Endothelial cell of umbilical vein (primary cell): ENCODE measurements at regions not wholly inside any gene's neighbourhood (a gene's known extent, or its start where the extent isn't known, plus 50 kb on each side); places are given as distances from the start of the nearest gene placed in this dataset.

Experiments
- BruUV-seq: library from RNA; stranded (reverse); fragments of 400-500 nt; replicated peaks from 2 replicates; lab custom pipeline; 2021; lab: Mats Ljungman, UMichigan
- CTCF ChIA-PET: fragments of 300-600, 350-600 bp; sonication (Branson Sonifier 250); formaldehyde crosslinking; loops from one replicate; lab custom pipeline; 2021; ENCODE audit warnings: antibody characterized with exemption, inconsistent platforms; lab: Charles Lee
- POLR2A ChIA-PET: fragments of 300-600, 350-600 bp; sonication (Branson Sonifier 250); formaldehyde crosslinking; loops from one replicate; lab custom pipeline; 2021; ENCODE audit warnings: antibody characterized with exemption, inconsistent platforms; lab: Charles Lee
- DNase-seq: peaks from one replicate; pipeline ENCODE4 v3.0.0-alpha.2; 2011; ENCODE audit warnings: low read depth, low spot score
- FAIRE-seq: peaks from 2 replicates; lab custom pipeline; 2011; peaks lifted over from hg19 to GRCh38; lab: Jason Lieb, UNC
- H2AFZ ChIP-seq: 2 replicates; pipeline ENCODE4 v1.6.0; 2012; ENCODE audit warnings: low read depth, low read length, control low read depth, inconsistent platforms
- H3K27ac ChIP-seq: 2 replicates; pipeline ENCODE4 v1.5.1; 2011; ENCODE audit warnings: low read depth, mild to moderate bottlenecking, control low read depth, low read length, moderate library complexity; ENCODE audit not compliant: insufficient read depth
- H3K27me3 ChIP-seq, 2 experiments: 2 replicates each; pipeline versions ENCODE4 v1.6.0 to v1.6.1; 2011; ENCODE audit warnings: low read length in 2 of 2, mixed read lengths in 1 of 2; ENCODE audit not compliant: control insufficient read depth in 2 of 2, insufficient read depth in 2 of 2
- H3K36me3 ChIP-seq, 2 experiments: 2 replicates in 1 of 2; 3 replicates in 1 of 2; pipeline ENCODE4 v1.5.1; 2011; ENCODE audit warnings: low read length in 2 of 2, mild to moderate bottlenecking in 1 of 2, moderate library complexity in 1 of 2; ENCODE audit not compliant: control insufficient read depth in 2 of 2, insufficient read depth in 2 of 2; ENCODE audit errors: extremely low read depth in 1 of 2
- H3K4me1 ChIP-seq: 3 replicates; pipeline ENCODE4 v1.5.1; 2011; ENCODE audit warnings: mild to moderate bottlenecking, low read length; ENCODE audit not compliant: control insufficient read depth, insufficient read depth; ENCODE audit errors: extremely low read depth
- H3K4me2 ChIP-seq: 2 replicates; pipeline ENCODE4 v1.6.1; 2011; ENCODE audit warnings: low read length, control low read depth, mixed read lengths; ENCODE audit not compliant: insufficient read depth
- H3K4me3 ChIP-seq, 3 experiments: fragments of 200-600 bp in 1 of 3; sonication (generic), shearing (Covaris generic) in 1 of 3; replicated peaks in 1 of 3; 2 replicates each; pipeline ENCODE4 v1.5.1; 2011 to 2016; ENCODE audit warnings: control low read depth in 3 of 3, low read length in 3 of 3, mild to moderate bottlenecking in 2 of 3, inconsistent platforms in 1 of 3, low read depth in 1 of 3, moderate library complexity in 1 of 3; ENCODE audit not compliant: insufficient read depth in 1 of 3
- H3K79me2 ChIP-seq: 2 replicates; pipeline ENCODE4 v1.6.0; 2012; ENCODE audit warnings: low read length, inconsistent platforms; ENCODE audit not compliant: control insufficient read depth, insufficient read depth
- H3K9ac ChIP-seq: replicated peaks from 2 replicates; pipeline ENCODE3; 2011; ENCODE audit warnings: low read length, control low read depth; ENCODE audit not compliant: insufficient read depth; ENCODE audit errors: extremely low read depth
- H3K9me1 ChIP-seq: replicated peaks from 3 replicates; pipeline ENCODE4 v1.6.0; 2011; ENCODE audit warnings: mild to moderate bottlenecking, low read length; ENCODE audit not compliant: control insufficient read depth, insufficient read depth; ENCODE audit errors: extremely low read depth
- H3K9me3 ChIP-seq: replicated peaks from 2 replicates; pipeline ENCODE4 v1.5.1; 2012; ENCODE audit warnings: low read length, inconsistent platforms; ENCODE audit not compliant: control insufficient read depth, insufficient read depth
- H4K20me1 ChIP-seq: replicated peaks from 2 replicates; pipeline ENCODE3; 2011; ENCODE audit warnings: mild to moderate bottlenecking, low read length; ENCODE audit not compliant: control insufficient read depth, insufficient read depth; ENCODE audit errors: extremely low read depth
- CTCF ChIP-seq, 2 donors: IDR thresholded peaks; 1 replicate in 1 of 2; 2 replicates in 1 of 2; pipeline ENCODE4 v1.5.1; 2011; ENCODE audit warnings: low read length in 2 of 2, mild to moderate bottlenecking in 2 of 2, moderate library complexity in 2 of 2, control low read depth in 1 of 2, inconsistent platforms in 1 of 2, low read depth in 1 of 2; ENCODE audit not compliant: insufficient read depth in 1 of 2; ENCODE audit errors: extremely low read depth in 1 of 2
- EZH2 ChIP-seq: IDR thresholded peaks from 2 replicates; pipeline ENCODE4 v1.6.1; 2012; ENCODE audit warnings: borderline replicate concordance, low read depth, mild to moderate bottlenecking, moderate library complexity, low read length, inconsistent platforms; ENCODE audit not compliant: severe bottlenecking
- FOS ChIP-seq: IDR thresholded peaks from 2 replicates; pipeline ENCODE4 v1.6.1; 2011; ENCODE audit warnings: mild to moderate bottlenecking, low read length, moderate library complexity, borderline replicate concordance; ENCODE audit not compliant: insufficient read depth
- GATA2 ChIP-seq: IDR thresholded peaks from 2 replicates; pipeline ENCODE4 v1.7.0; 2011; ENCODE audit warnings: low read depth, mild to moderate bottlenecking, moderate library complexity, mixed read lengths, low read length; ENCODE audit not compliant: insufficient read length, insufficient read depth
- JUN ChIP-seq: IDR thresholded peaks from 2 replicates; pipeline ENCODE4 v1.6.1; 2011; ENCODE audit warnings: borderline replicate concordance, low read depth; ENCODE audit not compliant: insufficient read length, insufficient read depth
- MAX ChIP-seq: IDR thresholded peaks from 2 replicates; pipeline ENCODE4 v1.6.1; 2011; ENCODE audit not compliant: insufficient read depth, insufficient read length
- MYC ChIP-seq: IDR thresholded peaks from one replicate; pipeline ENCODE4 v1.6.1; 2011; ENCODE audit warnings: mild to moderate bottlenecking, low read depth, low read length
- POLR2A ChIP-seq: IDR thresholded peaks from 2 replicates; pipeline ENCODE4 v1.6.1; 2012; ENCODE audit warnings: low read depth, mild to moderate bottlenecking, control low read depth, low read length
- POLR2AphosphoS5 ChIP-seq: IDR thresholded peaks from 2 replicates; pipeline ENCODE4 v1.6.1; 2012; ENCODE audit warnings: low read depth, mild to moderate bottlenecking, control low read depth, low read length, moderate library complexity; ENCODE audit not compliant: insufficient read depth
- dilution Hi-C: fragments of 300-500 bp; cut with MboI; formaldehyde crosslinking; loops from one replicate; pipeline ENCODE4 v1.15.0; 2019; ENCODE audit warnings: low sequenced_read_pairs; ENCODE audit not compliant: extremely low pct_ligation_motif_present
- intact Hi-C: fragments of 100-400 bp; cut with micrococcal nuclease; formaldehyde crosslinking; loops from one replicate; pipeline ENCODE4 v1.10.0; 2022

DNA sequence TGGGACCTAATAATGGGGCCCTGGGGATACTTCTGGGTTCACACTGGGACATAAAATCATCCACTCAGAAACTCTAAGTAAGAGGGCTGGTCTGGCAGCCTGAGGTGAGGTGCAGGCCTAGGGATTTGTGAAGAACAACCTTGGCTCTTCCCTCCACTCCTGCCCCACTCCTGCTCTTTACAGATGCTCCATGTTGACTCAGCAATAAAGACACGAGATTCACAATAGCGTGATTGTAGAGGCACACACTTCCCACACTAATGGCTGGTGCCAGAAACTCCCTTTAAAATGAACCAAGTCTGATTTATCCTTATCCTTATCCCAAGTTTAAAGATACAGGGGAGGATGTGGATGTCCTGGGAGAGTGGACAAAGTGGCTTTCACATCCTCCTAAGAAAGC, 228.2 kb downstream of the ACTR3 start:
- H3K9ac ChIP-seq: no peak overlapping the region
- no peak for FAIRE-seq
- DNase-seq: no peak
- H3K4me3 ChIP-seq: no peak overlapping the region
- no peak overlapping the region for H3K4me2 ChIP-seq
- H2AFZ ChIP-seq: no peak overlapping the region
- H3K36me3 ChIP-seq: no peaks in the 10 kb centered on the region
- no peaks in the 10 kb centered on the region for H3K79me2 ChIP-seq
- POLR2A ChIA-PET: no interaction called here
- TF ChIP-seq FOS (no peak), MYC (no peak)
- BruUV-seq: no TSS peak
- H3K4me1 ChIP-seq: no peaks in the 10 kb centered on the region
- no peaks in the 10 kb centered on the region for H3K27me3 ChIP-seq
- no peaks in the 10 kb centered on the region for H3K9me3 ChIP-seq
- no peaks in the 10 kb centered on the region for H3K9me1 ChIP-seq
- intact Hi-C loops: no loop called here
- no peak overlapping the region for H3K27ac ChIP-seq
- CTCF ChIA-PET: no interaction called here
- H4K20me1 ChIP-seq: no peaks in the 10 kb centered on the region
- dilution Hi-C loops: no loop called here

GRCh38 chr2:114119862-114120261, 230.0 kb downstream of the ACTR3 start:
- Histone ChIP-seq H3K27ac (no peak overlapping the region), H4K20me1 (no peaks in the 10 kb centered on the region), H3K9me3 (no peaks in the 10 kb centered on the region), H3K27me3 (no peaks in the 10 kb centered on the region), H3K4me2 (no peak overlapping the region), H3K9ac (no peak overlapping the region), H3K79me2 (no peaks in the 10 kb centered on the region), H2AFZ (no peak overlapping the region), H3K36me3 (no peaks in the 10 kb centered on the region), H3K4me3 (no peak overlapping the region), H3K4me1 (no peaks in the 10 kb centered on the region), H3K9me1 (no peaks in the 10 kb centered on the region)
- CTCF ChIA-PET: no interaction called here
- FAIRE-seq (no peak), DNase-seq (no peak)
- BruUV-seq: no TSS peak
- TF ChIP-seq CTCF (IDR thresholded peaks at IDR 0.05; ENCODE audit: extremely low read depth in 1 of 2, insufficient read depth in 1 of 2, low read depth in 1 of 2, low read length in 2 of 2) (no peak), MAX (no peak), JUN (no peak), GATA2 (no peak), FOS (no peak), POLR2AphosphoS5 (no peak), POLR2A (no peak), MYC (no peak), EZH2 (no peak)
- intact Hi-C loops (no loop called here), dilution Hi-C loops (no loop called here)
- POLR2A ChIA-PET: no interaction called here
